AG04449 (cell line): ENCODE measurements at regions not wholly inside any gene's neighbourhood (a gene's known extent, or its start where the extent isn't known, plus 50 kb on each side); places are given as distances from the start of the nearest gene placed in this dataset.

ENCODE experiments used
- CTCF ChIA-PET: fragments of 350-600 bp; formaldehyde crosslinking; extraction: SDS; loops from one replicate; lab custom pipeline; 2021; ENCODE audit warnings: antibody characterized with exemption; lab: Yijun Ruan, JAX
- POLR2A ChIA-PET: fragments of 400-600, 350-600 bp; formaldehyde crosslinking; extraction: SDS; loops from one replicate; lab custom pipeline; 2020; ENCODE audit warnings: antibody characterized with exemption, inconsistent platforms; lab: Yijun Ruan, JAX
- DNase-seq: peaks from one replicate; pipeline ENCODE4 v3.0.0-alpha.2; 2010; ENCODE audit warnings: low read depth, low spot score
- H3K4me3 ChIP-seq: 2 replicates; pipeline ENCODE4 v1.5.1; 2011; ENCODE audit warnings: low read depth, mild to moderate bottlenecking, control low read depth, low read length
- CTCF ChIP-seq: IDR thresholded peaks from one replicate; pipeline ENCODE4 v1.5.1; 2011; ENCODE audit warnings: mild to moderate bottlenecking, moderate library complexity, low read length, control low read depth, inconsistent platforms; ENCODE audit not compliant: insufficient read depth; ENCODE audit errors: missing control alignments

- no peak for DNase-seq
- ChIA-PET POLR2A (no interaction called here), CTCF (interaction anchor here (1.2 kb wide), 1 partner anchor 25 kb away, joined by 3 read pairs; no protein-coding TSS in a partner anchor)
- no peak overlapping the region for H3K4me3 ChIP-seq
- TF ChIP-seq CTCF: no peak
Observed at GRCh38 chr14:80146941-80147340, 64.4 kb downstream of the DIO2 start.

- no peak overlapping the region for H3K4me3 ChIP-seq
- ChIA-PET CTCF (no interaction called here), POLR2A (no interaction called here)
- no peak for DNase-seq
- TF ChIP-seq CTCF: no peak
Observed at GRCh38 chr14:80136358-80136757, 74.9 kb downstream of the DIO2 start.

- CTCF ChIA-PET: no interaction called here
Observed at GRCh38 chr14:80135305-80136088, 75.8 kb downstream of the DIO2 start.

GRCh38 chr14:80134321-80134720 is 77.0 kb downstream of the DIO2 start:
- CTCF ChIA-PET: no interaction called here
- H3K4me3 ChIP-seq: no peak overlapping the region
- no peak for TF ChIP-seq CTCF
- DNase-seq: no peak
- POLR2A ChIA-PET: no interaction called here

More at GRCh38 chr14:80135305-80136088, 75.8 kb downstream of the DIO2 start:
- no peak overlapping the region for H3K4me3 ChIP-seq
- POLR2A ChIA-PET: no interaction called here
- no peak for DNase-seq
- no peak for TF ChIP-seq CTCF

- no peak overlapping the region for H3K4me3 ChIP-seq
- CTCF ChIA-PET: no interaction called here
- no peak for TF ChIP-seq CTCF
- POLR2A ChIA-PET: no interaction called here
- DNase-seq: no peak
Observed at GRCh38 chr14:80133457-80133856, 77.8 kb downstream of the DIO2 start.

- no peak for TF ChIP-seq CTCF
- CTCF ChIA-PET: no interaction called here
- POLR2A ChIA-PET: no interaction called here
- no peak overlapping the region for H3K4me3 ChIP-seq
- no peak for DNase-seq
Observed at GRCh38 chr14:80127466-80127865, 83.8 kb downstream of the DIO2 start.
